ENCODE measurements at regions not wholly inside any gene's neighbourhood (a gene's known extent, or its start where the extent isn't known, plus 50 kb on each side); places are given as distances from the start of the nearest gene placed in this dataset.

GRCh38 chr22:49642331-49642730 lies 185.3 kb downstream of the BRD1 start:
- no peaks in the 10 kb centered on the region for H3K36me3 Mint-ChIP-seq (ENCODE audit: low read depth)
- H3K27ac Mint-ChIP-seq (ENCODE audit: unreplicated experiment) = no peak overlapping the region
- H3K27me3 Mint-ChIP-seq (ENCODE audit: low read depth) = peaks cover 15% of the 10 kb centered on the region
- H3K4me3 Mint-ChIP-seq = no peak overlapping the region
- H3K4me1 Mint-ChIP-seq = peaks cover 6% of the 10 kb centered on the region
- TF ChIP-seq, protein P1, sequence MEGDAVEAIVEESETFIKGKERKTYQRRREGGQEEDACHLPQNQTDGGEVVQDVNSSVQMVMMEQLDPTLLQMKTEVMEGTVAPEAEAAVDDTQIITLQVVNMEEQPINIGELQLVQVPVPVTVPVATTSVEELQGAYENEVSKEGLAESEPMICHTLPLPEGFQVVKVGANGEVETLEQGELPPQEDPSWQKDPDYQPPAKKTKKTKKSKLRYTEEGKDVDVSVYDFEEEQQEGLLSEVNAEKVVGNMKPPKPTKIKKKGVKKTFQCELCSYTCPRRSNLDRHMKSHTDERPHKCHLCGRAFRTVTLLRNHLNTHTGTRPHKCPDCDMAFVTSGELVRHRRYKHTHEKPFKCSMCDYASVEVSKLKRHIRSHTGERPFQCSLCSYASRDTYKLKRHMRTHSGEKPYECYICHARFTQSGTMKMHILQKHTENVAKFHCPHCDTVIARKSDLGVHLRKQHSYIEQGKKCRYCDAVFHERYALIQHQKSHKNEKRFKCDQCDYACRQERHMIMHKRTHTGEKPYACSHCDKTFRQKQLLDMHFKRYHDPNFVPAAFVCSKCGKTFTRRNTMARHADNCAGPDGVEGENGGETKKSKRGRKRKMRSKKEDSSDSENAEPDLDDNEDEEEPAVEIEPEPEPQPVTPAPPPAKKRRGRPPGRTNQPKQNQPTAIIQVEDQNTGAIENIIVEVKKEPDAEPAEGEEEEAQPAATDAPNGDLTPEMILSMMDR (conservative IDR thresholded peaks at IDR 0.05) = no peak
- DNase-seq (ENCODE audit: low read depth, low spot score) = no peak
- H3K9me3 Mint-ChIP-seq = peaks cover 3% of the 10 kb centered on the region

GRCh38 chr22:49641770-49642313 lies 185.8 kb downstream of the BRD1 start:
- DNase-seq (ENCODE audit: low read depth, low spot score) = no peak
- Mint-ChIP-seq H3K9me3 (peaks cover 3% of the 10 kb centered on the region), H3K36me3 (ENCODE audit: low read depth) (no peaks in the 10 kb centered on the region), H3K27ac (ENCODE audit: unreplicated experiment) (no peak overlapping the region), H3K4me1 (peaks cover 6% of the 10 kb centered on the region), H3K4me3 (no peak overlapping the region), H3K27me3 (ENCODE audit: low read depth) (peaks cover 11% of the 10 kb centered on the region)
- TF ChIP-seq, protein P1 (conservative IDR thresholded peaks at IDR 0.05) = no peak

GRCh38 chr22:49640366-49641095 lies 187.1 kb downstream of the BRD1 start:
- H3K9me3 Mint-ChIP-seq = peaks cover 3% of the 10 kb centered on the region
- peaks cover 6% of the 10 kb centered on the region for H3K4me1 Mint-ChIP-seq
- TF ChIP-seq, protein P1 (conservative IDR thresholded peaks at IDR 0.05) = no peak
- H3K27ac Mint-ChIP-seq (ENCODE audit: unreplicated experiment) = no peak overlapping the region
- H3K4me3 Mint-ChIP-seq = no peak overlapping the region
- no peaks in the 10 kb centered on the region for H3K36me3 Mint-ChIP-seq (ENCODE audit: low read depth)
- H3K27me3 Mint-ChIP-seq (ENCODE audit: low read depth) = peaks cover 9% of the 10 kb centered on the region
- DNase-seq (ENCODE audit: low read depth, low spot score) = no peak

DNA sequence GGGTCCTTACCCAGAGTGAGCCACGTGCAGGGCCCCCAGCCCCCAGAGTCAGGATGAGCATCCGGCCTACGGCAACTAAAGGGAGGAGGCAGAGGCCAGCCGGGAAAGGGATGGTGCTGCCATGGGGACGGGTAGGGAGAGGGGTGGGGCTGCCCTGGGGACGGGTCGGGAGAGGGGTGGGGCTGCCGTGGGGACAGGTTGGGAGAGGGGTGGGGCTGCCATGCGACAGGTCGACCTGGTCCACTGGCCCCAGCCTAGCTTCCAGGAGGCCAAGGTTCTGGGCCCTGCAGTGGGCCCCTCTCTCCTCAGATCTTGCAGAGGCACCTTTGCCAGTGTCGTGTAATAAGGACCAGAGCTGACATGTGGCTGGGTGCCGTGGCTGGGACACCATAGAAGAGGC lies 187.7 kb downstream of the BRD1 start:
- no peak for DNase-seq (ENCODE audit: low read depth, low spot score)
- no peaks in the 10 kb centered on the region for H3K9me3 Mint-ChIP-seq
- no peaks in the 10 kb centered on the region for H3K36me3 Mint-ChIP-seq (ENCODE audit: low read depth)
- H3K27ac Mint-ChIP-seq (ENCODE audit: unreplicated experiment) = no peak overlapping the region
- no peak overlapping the region for H3K4me3 Mint-ChIP-seq
- TF ChIP-seq, protein P1 (conservative IDR thresholded peaks at IDR 0.05) = no peak
- H3K27me3 Mint-ChIP-seq (ENCODE audit: low read depth) = peaks cover 5% of the 10 kb centered on the region
- H3K4me1 Mint-ChIP-seq = peaks cover 6% of the 10 kb centered on the region

GRCh38 chr22:49638788-49639187 lies 188.9 kb downstream of the BRD1 start:
- Mint-ChIP-seq H3K9me3 (no peaks in the 10 kb centered on the region), H3K36me3 (ENCODE audit: low read depth) (no peaks in the 10 kb centered on the region), H3K4me1 (peaks cover 6% of the 10 kb centered on the region), H3K27me3 (ENCODE audit: low read depth) (peaks cover 5% of the 10 kb centered on the region), H3K4me3 (no peak overlapping the region), H3K27ac (ENCODE audit: unreplicated experiment) (peak overlapping the region; percentile 23)
- TF ChIP-seq, protein P1 (conservative IDR thresholded peaks at IDR 0.05) = no peak
- DNase-seq (ENCODE audit: low read depth, low spot score) = no peak

Measured in neural crest cell (in vitro differentiated cells).